ENCODE measurements at regions not wholly inside any gene's neighbourhood (a gene's known extent, or its start where the extent isn't known, plus 50 kb on each side); places are given as distances from the start of the nearest gene placed in this dataset.
"Not testable (repeated sequence)": the region's sequence is repeated elsewhere in the genome, so short reads cannot be mapped to it uniquely, and the experiment has no call there.

DNA sequence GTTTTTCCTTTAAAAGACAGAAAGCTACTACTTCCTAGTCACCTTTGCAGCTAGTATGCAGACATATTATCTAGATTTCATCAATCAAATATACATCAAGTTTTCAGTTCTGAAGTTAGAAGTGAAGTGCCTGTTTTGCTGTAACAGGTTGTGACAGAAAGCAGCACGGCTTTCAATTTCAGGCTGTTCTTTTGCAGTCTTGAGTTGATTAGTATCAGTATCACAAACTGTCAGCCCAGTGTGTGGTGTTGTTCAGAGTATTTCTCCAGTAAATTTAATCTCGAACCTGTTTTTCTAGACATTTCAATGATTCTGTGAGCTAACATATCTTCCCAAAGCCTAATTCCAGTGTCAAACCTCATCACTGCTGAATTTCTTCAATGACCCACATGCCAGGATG lies 1050.8 kb downstream of the DIPK2A start:
- Histone ChIP-seq H3K27me3 (ENCODE audit: insufficient read depth, low read length) (no peaks in the 10 kb centered on the region), H2AFZ (ENCODE audit: low read length) (no peak overlapping the region), H3K27ac (ENCODE audit: low read depth, low read length, poor library complexity, severe bottlenecking) (no peak overlapping the region), H3K9ac (ENCODE audit: low read length) (no peak overlapping the region), H3K4me3 (ENCODE audit: low read depth, low read length, poor library complexity, severe bottlenecking) (no peak overlapping the region), H3K4me2 (ENCODE audit: low read length) (no peak overlapping the region), H3K79me2 (ENCODE audit: insufficient read depth, low read length) (no peaks in the 10 kb centered on the region), H3K4me1 (ENCODE audit: insufficient read depth, low read length, severe bottlenecking) (no peaks in the 10 kb centered on the region), H3F3A (ENCODE audit: insufficient read depth, low read length) (no peaks in the 10 kb centered on the region), H4K20me1 (ENCODE audit: insufficient read depth, low read length) (no peaks in the 10 kb centered on the region), H3K9me2 (ENCODE audit: low read depth, low read length) (peaks cover 3% of the 10 kb centered on the region; the same call in 1 of the 2 replicates), H3K36me3 (ENCODE audit: insufficient read depth, low read length) (no peaks in the 10 kb centered on the region), H3K9me3 (ENCODE audit: low read length) (no peaks in the 10 kb centered on the region)
- TF ChIP-seq, protein P1, sequence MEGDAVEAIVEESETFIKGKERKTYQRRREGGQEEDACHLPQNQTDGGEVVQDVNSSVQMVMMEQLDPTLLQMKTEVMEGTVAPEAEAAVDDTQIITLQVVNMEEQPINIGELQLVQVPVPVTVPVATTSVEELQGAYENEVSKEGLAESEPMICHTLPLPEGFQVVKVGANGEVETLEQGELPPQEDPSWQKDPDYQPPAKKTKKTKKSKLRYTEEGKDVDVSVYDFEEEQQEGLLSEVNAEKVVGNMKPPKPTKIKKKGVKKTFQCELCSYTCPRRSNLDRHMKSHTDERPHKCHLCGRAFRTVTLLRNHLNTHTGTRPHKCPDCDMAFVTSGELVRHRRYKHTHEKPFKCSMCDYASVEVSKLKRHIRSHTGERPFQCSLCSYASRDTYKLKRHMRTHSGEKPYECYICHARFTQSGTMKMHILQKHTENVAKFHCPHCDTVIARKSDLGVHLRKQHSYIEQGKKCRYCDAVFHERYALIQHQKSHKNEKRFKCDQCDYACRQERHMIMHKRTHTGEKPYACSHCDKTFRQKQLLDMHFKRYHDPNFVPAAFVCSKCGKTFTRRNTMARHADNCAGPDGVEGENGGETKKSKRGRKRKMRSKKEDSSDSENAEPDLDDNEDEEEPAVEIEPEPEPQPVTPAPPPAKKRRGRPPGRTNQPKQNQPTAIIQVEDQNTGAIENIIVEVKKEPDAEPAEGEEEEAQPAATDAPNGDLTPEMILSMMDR (IDR thresholded peaks at IDR 0.05; ENCODE audit: low read length): no peak
- no peak for TF ChIP-seq EZH2 (IDR thresholded peaks at IDR 0.05; ENCODE audit: borderline replicate concordance, low read length)

DNA sequence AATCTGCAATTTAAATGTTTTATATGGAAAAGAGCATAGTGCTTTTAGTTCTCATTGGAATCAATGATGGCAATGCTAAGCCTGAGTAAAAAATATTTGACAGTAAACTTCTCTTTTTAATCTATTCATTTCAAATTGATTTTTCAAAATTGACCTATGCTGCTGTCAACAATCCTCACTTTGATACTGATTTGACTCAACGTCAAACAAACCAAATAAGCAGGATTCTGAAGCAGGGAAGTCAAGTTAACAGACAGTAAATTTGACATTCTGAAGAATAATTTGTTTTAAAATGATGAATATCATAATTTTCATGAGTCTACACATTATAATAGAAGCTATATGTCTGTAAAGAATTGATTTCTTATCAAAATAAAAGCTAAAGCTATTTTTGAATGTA lies 1053.1 kb downstream of the DIPK2A start:
- no peaks in the 10 kb centered on the region for H3F3A ChIP-seq (ENCODE audit: insufficient read depth, low read length)
- no peak overlapping the region for H3K4me3 ChIP-seq (ENCODE audit: low read depth, low read length, poor library complexity, severe bottlenecking)
- H3K9ac ChIP-seq (ENCODE audit: low read length): no peak overlapping the region
- H3K9me2 ChIP-seq (ENCODE audit: low read depth, low read length): peaks cover 3% of the 10 kb centered on the region; the same call in 1 of the 2 replicates
- no peak for TF ChIP-seq EZH2 (IDR thresholded peaks at IDR 0.05; ENCODE audit: borderline replicate concordance, low read length)
- TF ChIP-seq, protein P1 (IDR thresholded peaks at IDR 0.05; ENCODE audit: low read length): no peak
- no peaks in the 10 kb centered on the region for H4K20me1 ChIP-seq (ENCODE audit: insufficient read depth, low read length)
- H2AFZ ChIP-seq (ENCODE audit: low read length): no peak overlapping the region
- H3K27ac ChIP-seq (ENCODE audit: low read depth, low read length, poor library complexity, severe bottlenecking): no peak overlapping the region
- no peaks in the 10 kb centered on the region for H3K27me3 ChIP-seq (ENCODE audit: insufficient read depth, low read length)
- H3K36me3 ChIP-seq (ENCODE audit: insufficient read depth, low read length): no peaks in the 10 kb centered on the region
- H3K4me2 ChIP-seq (ENCODE audit: low read length): no peak overlapping the region
- H3K9me3 ChIP-seq (ENCODE audit: low read length): no peaks in the 10 kb centered on the region
- H3K4me1 ChIP-seq (ENCODE audit: insufficient read depth, low read length, severe bottlenecking): no peaks in the 10 kb centered on the region
- H3K79me2 ChIP-seq (ENCODE audit: insufficient read depth, low read length): no peaks in the 10 kb centered on the region

DNA sequence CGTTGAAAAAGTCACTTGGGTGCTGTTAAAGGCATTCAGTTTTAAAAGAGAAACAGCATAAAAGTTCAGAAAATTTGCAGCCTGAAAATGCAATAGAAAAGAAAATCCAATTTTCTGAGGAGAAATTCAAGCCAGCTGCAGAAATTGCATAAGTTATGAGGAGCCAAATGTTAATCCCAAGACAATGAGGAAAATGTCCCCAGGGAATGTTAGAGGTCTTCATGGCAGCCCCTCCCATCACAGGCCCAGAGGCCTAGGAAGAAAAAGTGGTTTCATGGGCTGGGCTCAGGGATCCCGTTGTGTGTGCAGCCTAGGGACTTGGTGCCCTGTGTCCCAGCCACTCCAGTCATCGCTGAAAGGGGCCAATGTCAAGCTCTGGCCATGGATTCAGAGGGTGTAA lies 1055.6 kb downstream of the DIPK2A start:
- H3K9me2 ChIP-seq (ENCODE audit: low read depth, low read length); H3K4me1 ChIP-seq (ENCODE audit: insufficient read depth, low read length, severe bottlenecking); H4K20me1 ChIP-seq (ENCODE audit: insufficient read depth, low read length); H3K79me2 ChIP-seq (ENCODE audit: insufficient read depth, low read length); H3K36me3 ChIP-seq (ENCODE audit: insufficient read depth, low read length); H3K9ac ChIP-seq (ENCODE audit: low read length); H3K4me2 ChIP-seq (ENCODE audit: low read length); H3K9me3 ChIP-seq (ENCODE audit: low read length); H3K27me3 ChIP-seq (ENCODE audit: insufficient read depth, low read length); H3K27ac ChIP-seq (ENCODE audit: low read depth, low read length, poor library complexity, severe bottlenecking); H3K4me3 ChIP-seq (ENCODE audit: low read depth, low read length, poor library complexity, severe bottlenecking); H2AFZ ChIP-seq (ENCODE audit: low read length); H3F3A ChIP-seq (ENCODE audit: insufficient read depth, low read length): not testable (repeated sequence)

DNA sequence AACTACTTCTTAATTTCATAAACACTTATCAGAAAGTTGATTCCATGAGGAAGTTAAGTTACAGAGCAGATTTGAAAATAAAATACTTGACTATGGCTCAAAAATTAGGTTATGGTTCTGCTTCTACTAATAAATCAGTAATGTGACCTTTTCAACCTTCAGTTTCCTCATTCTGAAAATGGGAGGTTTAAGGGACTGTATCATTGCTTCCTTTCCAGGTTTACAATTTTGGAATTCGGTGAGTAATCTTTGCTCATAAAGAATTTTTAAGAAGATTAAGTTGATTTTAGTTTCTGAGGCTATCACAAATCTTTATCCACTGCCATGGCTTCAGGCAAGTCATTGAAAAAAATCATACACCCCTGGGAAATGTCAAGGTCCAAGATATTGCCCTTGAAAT lies 1061.2 kb downstream of the DIPK2A start:
- no peaks in the 10 kb centered on the region for H3K36me3 ChIP-seq (ENCODE audit: insufficient read depth, low read length)
- no peaks in the 10 kb centered on the region for H3K79me2 ChIP-seq (ENCODE audit: insufficient read depth, low read length)
- H3F3A ChIP-seq (ENCODE audit: insufficient read depth, low read length): no peaks in the 10 kb centered on the region
- H3K4me2 ChIP-seq (ENCODE audit: low read length): no peak overlapping the region
- no peaks in the 10 kb centered on the region for H3K9me3 ChIP-seq (ENCODE audit: low read length)
- no peak overlapping the region for H2AFZ ChIP-seq (ENCODE audit: low read length)
- H3K4me1 ChIP-seq (ENCODE audit: insufficient read depth, low read length, severe bottlenecking): no peaks in the 10 kb centered on the region
- H4K20me1 ChIP-seq (ENCODE audit: insufficient read depth, low read length): no peaks in the 10 kb centered on the region
- no peak overlapping the region for H3K27ac ChIP-seq (ENCODE audit: low read depth, low read length, poor library complexity, severe bottlenecking)
- no peaks in the 10 kb centered on the region for H3K9me2 ChIP-seq (ENCODE audit: low read depth, low read length)
- no peak for TF ChIP-seq EZH2 (IDR thresholded peaks at IDR 0.05; ENCODE audit: borderline replicate concordance, low read length)
- TF ChIP-seq, protein P1 (IDR thresholded peaks at IDR 0.05; ENCODE audit: low read length): no peak
- no peaks in the 10 kb centered on the region for H3K27me3 ChIP-seq (ENCODE audit: insufficient read depth, low read length)
- H3K4me3 ChIP-seq (ENCODE audit: low read depth, low read length, poor library complexity, severe bottlenecking): no peak overlapping the region
- H3K9ac ChIP-seq (ENCODE audit: low read length): no peak overlapping the region
